GM19395 (cell line): ENCODE measurements at regions not wholly inside any gene's neighbourhood (a gene's known extent, or its start where the extent isn't known, plus 50 kb on each side); places are given as distances from the start of the nearest gene placed in this dataset.

Experiments used
- ATAC-seq: cut with Tn5 transposase; IDR thresholded peaks from one replicate; pipeline ENCODE4 v1.9.1; 2021; ENCODE audit warnings: mild to moderate bottlenecking, moderate library complexity; ENCODE audit not compliant: unreplicated experiment

- no peak for ATAC-seq
Observed at GRCh38 chr3:71857956-71858355, 73.0 kb upstream of the PROK2 start.

DNA sequence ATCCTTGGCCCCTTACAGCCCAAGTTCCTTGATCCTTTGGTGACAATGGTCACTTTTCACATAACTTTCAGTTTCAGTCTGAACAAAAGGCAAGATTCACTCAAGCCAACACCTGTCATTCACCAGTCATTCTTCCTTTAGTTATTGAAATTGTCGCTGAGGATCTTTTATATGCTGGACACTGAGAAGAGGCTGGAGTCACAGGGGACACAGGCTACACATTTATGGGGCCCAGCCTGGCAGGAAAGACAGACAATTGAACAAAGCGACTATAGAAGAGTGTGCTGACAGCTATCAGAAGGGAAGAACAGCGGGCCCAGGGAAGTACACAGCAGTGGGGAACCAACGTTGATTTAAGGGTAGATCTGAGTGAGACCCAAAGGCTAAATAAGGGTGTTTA, 69.8 kb upstream of the PROK2 start:
- no peak for ATAC-seq

DNA sequence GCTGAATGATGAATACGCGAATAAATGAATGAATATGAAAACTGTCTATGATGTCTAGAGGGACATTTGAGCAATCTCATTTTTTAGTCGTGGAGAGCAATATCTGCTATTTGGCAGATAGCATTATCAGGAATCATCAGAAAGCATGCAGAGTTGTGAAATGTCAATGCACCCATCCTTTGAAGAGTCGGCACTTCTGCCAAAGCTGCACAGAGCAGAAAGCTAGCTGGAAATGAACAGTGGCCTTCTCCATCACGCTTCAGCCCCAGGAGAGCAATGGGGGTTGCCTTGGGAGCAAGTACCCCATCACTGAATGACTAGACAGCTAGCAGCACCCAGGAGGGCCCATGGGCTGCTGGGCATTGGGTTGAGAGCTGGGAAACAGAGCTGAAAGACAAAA, 69.1 kb upstream of the PROK2 start:
- no peak for ATAC-seq

DNA sequence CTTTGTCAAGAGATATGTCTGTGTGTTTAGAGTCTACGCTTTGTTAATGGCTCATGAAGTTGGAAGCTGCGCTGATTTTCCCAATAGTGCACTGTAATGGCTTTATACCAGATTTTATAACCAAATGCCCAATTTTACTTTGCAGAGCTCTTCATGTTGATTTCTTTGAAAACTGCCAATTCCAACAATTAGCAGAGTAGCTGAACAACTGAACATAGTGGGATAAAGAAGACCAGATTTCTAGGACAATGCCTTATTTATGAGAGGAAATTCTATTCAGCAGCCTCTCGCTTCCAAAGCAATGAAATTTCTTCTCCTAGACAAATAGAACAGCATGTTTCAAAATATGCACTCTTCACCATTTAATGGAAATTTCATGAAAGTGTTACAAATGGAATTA, 66.9 kb upstream of the PROK2 start:
- ATAC-seq = no peak

DNA sequence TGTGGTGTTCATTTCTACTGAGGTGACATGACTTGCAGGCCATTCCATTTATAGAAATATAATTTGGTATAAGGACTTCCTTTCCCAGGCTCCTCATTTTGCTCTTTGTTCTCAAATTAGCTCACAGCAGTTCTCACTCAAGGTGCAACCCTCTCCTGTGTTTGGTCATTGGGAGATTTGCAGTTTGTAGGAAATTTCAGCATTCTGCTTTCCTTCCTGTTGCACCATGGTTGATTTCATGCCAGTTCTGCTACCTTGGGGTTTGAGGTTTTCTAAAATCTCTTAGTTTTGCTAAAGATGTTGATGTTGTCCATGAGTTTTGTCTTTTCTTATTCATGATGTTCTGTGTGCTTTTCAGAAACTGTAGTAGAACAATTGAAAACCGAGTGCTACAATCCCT, 65.7 kb upstream of the PROK2 start:
- ATAC-seq = no peak

DNA sequence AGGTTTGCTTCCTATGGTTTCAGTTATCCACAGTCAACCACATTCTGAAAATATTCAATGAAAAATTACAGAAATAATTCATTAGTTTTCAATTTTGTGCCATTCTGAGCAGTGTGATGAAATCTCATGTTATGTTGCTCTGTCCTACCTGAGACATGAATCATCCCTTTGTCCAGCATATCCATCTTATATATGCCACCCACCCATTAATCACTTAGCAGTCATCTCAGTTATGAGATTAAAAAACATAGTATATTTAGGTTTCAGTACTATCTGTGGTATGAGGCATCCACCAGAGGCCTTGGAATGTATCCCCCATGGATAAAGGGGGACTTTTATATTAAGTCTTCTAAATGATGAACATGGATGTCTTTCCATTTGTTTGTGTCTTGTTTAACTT, 64.7 kb upstream of the PROK2 start:
- ATAC-seq = no peak

GRCh38 chr3:71847794-71848193, 62.8 kb upstream of the PROK2 start:
- no peak for ATAC-seq

DNA sequence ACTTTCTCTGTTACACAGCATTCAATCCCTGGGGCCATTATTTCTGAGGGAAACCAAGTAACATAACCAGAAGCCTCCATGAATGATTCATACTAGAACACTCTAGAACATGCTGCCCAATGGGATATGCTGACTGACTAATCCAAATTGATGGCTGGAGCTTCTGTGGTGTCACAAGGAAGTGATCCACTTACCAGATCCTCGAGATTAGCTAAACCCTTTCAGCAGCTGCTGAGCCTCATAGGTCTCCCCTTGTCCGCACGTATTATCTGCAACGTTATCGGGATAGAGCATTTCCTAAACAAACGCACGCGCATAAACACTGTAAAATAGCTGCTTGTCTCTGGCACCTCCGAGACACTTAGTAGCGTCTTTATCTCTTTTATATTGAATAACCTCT, 61.2 kb upstream of the PROK2 start:
- ATAC-seq = no peak

DNA sequence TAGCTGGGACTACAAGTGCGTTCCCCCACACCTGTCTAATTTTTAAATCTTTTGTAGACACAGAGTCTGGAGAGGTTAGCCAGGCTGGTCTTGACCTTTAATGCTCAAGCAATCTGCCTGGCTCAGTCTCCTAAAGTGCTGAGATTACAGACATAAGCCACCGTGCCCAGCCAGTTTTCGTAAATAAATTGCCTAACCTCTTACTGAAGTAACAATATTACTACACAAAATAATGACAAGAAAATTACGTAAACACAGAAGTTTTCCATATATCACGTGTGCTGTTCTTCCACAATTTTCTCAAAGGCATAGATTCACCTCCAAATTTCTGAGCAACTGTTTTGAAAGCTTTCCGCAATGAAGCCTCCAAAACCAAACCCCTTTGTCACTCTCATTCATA, 58.1 kb upstream of the PROK2 start:
- no peak for ATAC-seq

GRCh38 chr3:71838406-71838805, 53.5 kb upstream of the PROK2 start:
- ATAC-seq = no peak
